ENCODE measurements at regions not wholly inside any gene's neighbourhood (a gene's known extent, or its start where the extent isn't known, plus 50 kb on each side); places are given as distances from the start of the nearest gene placed in this dataset.

- no peak overlapping the region for H2BK120ac ChIP-seq (ENCODE audit: low read depth, low read length, poor library complexity, severe bottlenecking)
Observed at GRCh38 chr6:125671323-125671722, 78.1 kb upstream of the HEY2 start.

More at GRCh38 chr6:125671323-125671722, 78.1 kb upstream of the HEY2 start:
- Histone ChIP-seq H2BK5ac (ENCODE audit: insufficient read length, low read length) (no peak overlapping the region), H4K20me1 (ENCODE audit: control insufficient read depth, insufficient read depth, insufficient read length) (no peaks in the 10 kb centered on the region), H3K4ac (ENCODE audit: low read depth, low read length) (no peak overlapping the region), H4K5ac (ENCODE audit: insufficient read length, low read depth, low read length) (no peak overlapping the region), H3K4me2 (ENCODE audit: insufficient read depth, insufficient read length, low read length) (no peak overlapping the region), H2BK15ac (ENCODE audit: low read depth, low read length) (no peak overlapping the region), H4K91ac (ENCODE audit: insufficient read length, low read depth, low read length) (no peak overlapping the region), H3K79me2 (ENCODE audit: insufficient read depth, low read length) (0 out of 2 replicates have a peak, but pooled peaks cover 2% of the 10 kb centered on the region), H3K23ac (ENCODE audit: insufficient read length, low read depth, low read length) (no peak overlapping the region), H2AK5ac (ENCODE audit: insufficient read length, low read length) (no peak overlapping the region), H3K27ac (ENCODE audit: insufficient read length, low read depth, low read length) (no peak overlapping the region), H2BK20ac (ENCODE audit: low read depth, low read length, poor library complexity, severe bottlenecking) (no peak overlapping the region), H3K23me2 (ENCODE audit: insufficient read length, low read depth, low read length, poor library complexity, severe bottlenecking) (no peaks in the 10 kb centered on the region), H3K27me3 (ENCODE audit: insufficient read depth, low read length) (no peaks in the 10 kb centered on the region), H3K79me1 (ENCODE audit: insufficient read depth, low read depth, low read length, poor library complexity, severe bottlenecking) (no peaks in the 10 kb centered on the region), H3K56ac (ENCODE audit: insufficient read length, low read depth, low read length) (no peak overlapping the region), H4K8ac (replicated peaks; ENCODE audit: insufficient read length, low read depth, low read length) (no peak overlapping the region), H3K18ac (ENCODE audit: insufficient read length, low read depth, low read length) (no peak overlapping the region), H3T11ph (ENCODE audit: low read length) (no peak overlapping the region), H2AFZ (ENCODE audit: low read length) (no peak overlapping the region), H3K4me1 (ENCODE audit: insufficient read depth, low read length) (peaks cover 7% of the 10 kb centered on the region), H3K14ac (ENCODE audit: insufficient read depth, low read length) (no peak overlapping the region), H2BK12ac (ENCODE audit: insufficient read length, low read depth, low read length) (no peak overlapping the region), H3K9me3 (ENCODE audit: control insufficient read depth, low read depth, low read length) (no peaks in the 10 kb centered on the region), H3K9ac (ENCODE audit: extremely low read depth, insufficient read length, low read length) (no peak overlapping the region)
- H3K4me1 Mint-ChIP-seq, result peaks cover 19 to 23% of the 10 kb centered on the region in 2 experiments
- peaks cover 0 to 6% (median 0%) of the 10 kb centered on the region in 3 experiments; a peak in 3 of 7 replicates for H3K36me3 Mint-ChIP-seq (ENCODE audit: insufficient read depth in 1 of 3, low read depth in 3 of 3)
- no peak for TF ChIP-seq CTCF (conservative IDR thresholded peaks at IDR 0.05)
- no peaks in the 10 kb centered on the region; the same call in 1 of the 2 replicates for H3K27me3 Mint-ChIP-seq (ENCODE audit: low read depth)
- no peak overlapping the region for H3K27ac Mint-ChIP-seq
- WGBS (ENCODE audit: extremely low coverage, insufficient read length, low lambda C conversion rate), result no CpG with 5 or more reads among the region's 1 CpG
- no peaks in the 10 kb centered on the region; a peak in 1 of 5 replicates for H3K9me3 Mint-ChIP-seq
- no peak overlapping the region for H3K4me3 Mint-ChIP-seq
- DNase-seq, result no peak
